ENCODE measurements at regions not wholly inside any gene's neighbourhood (a gene's known extent, or its start where the extent isn't known, plus 50 kb on each side); places are given as distances from the start of the nearest gene placed in this dataset.

DNA sequence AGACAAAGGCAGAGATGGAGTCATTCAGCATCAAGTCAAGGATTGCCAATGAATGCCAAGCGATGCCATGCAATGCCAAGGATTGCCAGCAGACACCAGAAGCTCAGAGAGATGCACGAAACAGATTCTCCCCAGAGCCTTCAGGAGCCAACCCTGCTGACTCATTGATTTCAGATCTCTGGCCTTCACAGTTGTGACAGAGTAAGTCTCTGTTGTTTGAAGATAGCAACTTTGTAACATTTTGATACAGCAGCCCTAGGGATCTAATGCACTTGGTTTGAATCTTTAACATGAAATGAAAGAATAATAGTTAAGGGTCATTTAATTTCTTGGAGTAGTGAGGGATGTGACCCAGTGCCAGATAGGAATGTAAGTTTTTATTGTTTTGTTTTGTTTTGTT lies 287.4 kb upstream of the RUNX1 start:
- H3K4me1 ChIP-seq (ENCODE audit: control insufficient read depth, insufficient read depth, low read length) = no peaks in the 10 kb centered on the region
- ChIA-PET POLR2A (no interaction called here), CTCF (interaction anchor here (0.8 kb wide), 1 partner anchor 42 kb away, joined by 4 read pairs; no protein-coding TSS in a partner anchor)
- H3K36me3 ChIP-seq (ENCODE audit: control insufficient read depth in 2 of 2, insufficient read depth in 1 of 2, low read length in 2 of 2) = no peaks in the 10 kb centered on the region
- TF ChIP-seq ZNF837 (tag by site-specific recombination; IDR thresholded peaks at IDR 0.05) (no peak), ZNF530 (tag by site-specific recombination; IDR thresholded peaks at IDR 0.05; ENCODE audit: low read depth) (no peak), MZF1 (tag by site-specific recombination; IDR thresholded peaks at IDR 0.05; ENCODE audit: borderline replicate concordance) (no peak), ZNF747 (tag by site-specific recombination; IDR thresholded peaks at IDR 0.05) (no peak), ZNF10 (tag by site-specific recombination; IDR thresholded peaks at IDR 0.05) (no peak), ZNF350 (tag by site-specific recombination; IDR thresholded peaks at IDR 0.05) (no peak), ZNF596 (tag by site-specific recombination; IDR thresholded peaks at IDR 0.05) (no peak)
- TF ChIP-seq, protein P1, sequence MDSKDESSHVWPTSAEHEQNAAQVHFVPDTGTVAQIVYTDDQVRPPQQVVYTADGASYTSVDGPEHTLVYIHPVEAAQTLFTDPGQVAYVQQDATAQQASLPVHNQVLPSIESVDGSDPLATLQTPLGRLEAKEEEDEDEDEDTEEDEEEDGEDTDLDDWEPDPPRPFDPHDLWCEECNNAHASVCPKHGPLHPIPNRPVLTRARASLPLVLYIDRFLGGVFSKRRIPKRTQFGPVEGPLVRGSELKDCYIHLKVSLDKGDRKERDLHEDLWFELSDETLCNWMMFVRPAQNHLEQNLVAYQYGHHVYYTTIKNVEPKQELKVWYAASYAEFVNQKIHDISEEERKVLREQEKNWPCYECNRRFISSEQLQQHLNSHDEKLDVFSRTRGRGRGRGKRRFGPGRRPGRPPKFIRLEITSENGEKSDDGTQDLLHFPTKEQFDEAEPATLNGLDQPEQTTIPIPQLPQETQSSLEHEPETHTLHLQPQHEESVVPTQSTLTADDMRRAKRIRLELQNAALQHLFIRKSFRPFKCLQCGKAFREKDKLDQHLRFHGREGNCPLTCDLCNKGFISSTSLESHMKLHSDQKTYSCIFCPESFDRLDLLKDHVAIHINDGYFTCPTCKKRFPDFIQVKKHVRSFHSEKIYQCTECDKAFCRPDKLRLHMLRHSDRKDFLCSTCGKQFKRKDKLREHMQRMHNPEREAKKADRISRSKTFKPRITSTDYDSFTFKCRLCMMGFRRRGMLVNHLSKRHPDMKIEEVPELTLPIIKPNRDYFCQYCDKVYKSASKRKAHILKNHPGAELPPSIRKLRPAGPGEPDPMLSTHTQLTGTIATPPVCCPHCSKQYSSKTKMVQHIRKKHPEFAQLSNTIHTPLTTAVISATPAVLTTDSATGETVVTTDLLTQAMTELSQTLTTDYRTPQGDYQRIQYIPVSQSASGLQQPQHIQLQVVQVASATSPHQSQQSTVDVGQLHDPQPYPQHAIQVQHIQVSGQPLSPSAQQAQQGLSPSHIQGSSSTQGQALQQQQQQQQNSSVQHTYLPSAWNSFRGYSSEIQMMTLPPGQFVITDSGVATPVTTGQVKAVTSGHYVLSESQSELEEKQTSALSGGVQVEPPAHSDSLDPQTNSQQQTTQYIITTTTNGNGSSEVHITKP (tag by site-specific recombination; IDR thresholded peaks at IDR 0.05) = no peak
- TF ChIP-seq, protein P2, sequence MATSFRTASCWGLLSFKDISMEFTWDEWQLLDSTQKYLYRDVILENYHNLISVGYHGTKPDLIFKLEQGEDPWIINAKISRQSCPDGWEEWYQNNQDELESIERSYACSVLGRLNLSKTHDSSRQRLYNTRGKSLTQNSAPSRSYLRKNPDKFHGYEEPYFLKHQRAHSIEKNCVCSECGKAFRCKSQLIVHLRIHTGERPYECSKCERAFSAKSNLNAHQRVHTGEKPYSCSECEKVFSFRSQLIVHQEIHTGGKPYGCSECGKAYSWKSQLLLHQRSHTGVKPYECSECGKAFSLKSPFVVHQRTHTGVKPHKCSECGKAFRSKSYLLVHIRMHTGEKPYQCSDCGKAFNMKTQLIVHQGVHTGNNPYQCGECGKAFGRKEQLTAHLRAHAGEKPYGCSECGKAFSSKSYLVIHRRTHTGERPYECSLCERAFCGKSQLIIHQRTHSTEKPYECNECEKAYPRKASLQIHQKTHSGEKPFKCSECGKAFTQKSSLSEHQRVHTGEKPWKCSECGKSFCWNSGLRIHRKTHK (tag by site-specific recombination; IDR thresholded peaks at IDR 0.05) = no peak
- TF ChIP-seq, protein P3, sequence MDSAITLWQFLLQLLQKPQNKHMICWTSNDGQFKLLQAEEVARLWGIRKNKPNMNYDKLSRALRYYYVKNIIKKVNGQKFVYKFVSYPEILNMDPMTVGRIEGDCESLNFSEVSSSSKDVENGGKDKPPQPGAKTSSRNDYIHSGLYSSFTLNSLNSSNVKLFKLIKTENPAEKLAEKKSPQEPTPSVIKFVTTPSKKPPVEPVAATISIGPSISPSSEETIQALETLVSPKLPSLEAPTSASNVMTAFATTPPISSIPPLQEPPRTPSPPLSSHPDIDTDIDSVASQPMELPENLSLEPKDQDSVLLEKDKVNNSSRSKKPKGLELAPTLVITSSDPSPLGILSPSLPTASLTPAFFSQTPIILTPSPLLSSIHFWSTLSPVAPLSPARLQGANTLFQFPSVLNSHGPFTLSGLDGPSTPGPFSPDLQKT (IDR thresholded peaks at IDR 0.05; ENCODE audit: borderline replicate concordance, low read depth, low read length) = no peak
- no peak overlapping the region for H3K27ac ChIP-seq (ENCODE audit: extremely low read depth, low read depth, low read length)
- H3K9me3 ChIP-seq (ENCODE audit: control insufficient read depth, insufficient read depth, low read depth, low read length) = no peaks in the 10 kb centered on the region
- H3K4me3 ChIP-seq (ENCODE audit: low read depth, low read length) = no peak overlapping the region

DNA sequence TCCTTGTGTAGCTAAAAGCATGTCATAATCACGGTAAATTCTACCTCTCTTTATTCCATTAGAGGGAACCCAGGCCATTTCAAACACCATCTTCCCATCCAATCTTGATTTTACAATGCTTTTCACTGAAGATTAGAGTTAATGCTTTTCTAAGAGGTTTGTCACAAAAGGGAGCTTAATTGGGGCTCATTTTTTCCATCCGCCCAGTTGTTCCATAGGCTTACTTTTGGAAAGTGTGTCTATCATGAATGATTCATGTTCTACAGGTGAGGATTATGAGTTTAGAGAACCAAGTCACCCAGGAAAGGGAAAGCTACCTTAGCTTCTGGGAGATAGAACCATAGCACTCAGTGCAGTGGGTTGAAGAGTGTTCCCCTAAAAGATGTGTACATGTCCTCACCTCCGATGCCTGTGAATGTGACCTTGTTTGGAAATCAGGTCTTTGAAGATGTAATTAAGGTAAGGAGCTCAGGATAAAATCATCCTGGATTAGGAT lies 286.9 kb upstream of the RUNX1 start:
- Histone ChIP-seq H3K27ac (ENCODE audit: extremely low read depth, low read depth, low read length) (no peak overlapping the region), H3K4me1 (ENCODE audit: control insufficient read depth, insufficient read depth, low read length) (no peaks in the 10 kb centered on the region), H3K4me3 (ENCODE audit: low read depth, low read length) (no peak overlapping the region), H3K9me3 (ENCODE audit: control insufficient read depth, insufficient read depth, low read depth, low read length) (no peaks in the 10 kb centered on the region), H3K36me3 (ENCODE audit: control insufficient read depth in 2 of 2, insufficient read depth in 1 of 2, low read length in 2 of 2) (no peaks in the 10 kb centered on the region)
- POLR2A ChIA-PET = no interaction called here
- CTCF ChIA-PET = no interaction called here
- TF ChIP-seq ZNF785 (tag by site-specific recombination; IDR thresholded peaks at IDR 0.05) (no peak), ZNF169 (tag by site-specific recombination; IDR thresholded peaks at IDR 0.05) (no peak), KLF8 (tag by site-specific recombination; IDR thresholded peaks at IDR 0.05) (no peak), PRDM1 (tag by site-specific recombination; IDR thresholded peaks at IDR 0.05) (no peak), ZNF510 (tag by site-specific recombination; IDR thresholded peaks at IDR 0.05; ENCODE audit: insufficient replicate concordance) (no peak), ZNF48 (tag by site-specific recombination; IDR thresholded peaks at IDR 0.05) (no peak)
- TF ChIP-seq, protein P4, sequence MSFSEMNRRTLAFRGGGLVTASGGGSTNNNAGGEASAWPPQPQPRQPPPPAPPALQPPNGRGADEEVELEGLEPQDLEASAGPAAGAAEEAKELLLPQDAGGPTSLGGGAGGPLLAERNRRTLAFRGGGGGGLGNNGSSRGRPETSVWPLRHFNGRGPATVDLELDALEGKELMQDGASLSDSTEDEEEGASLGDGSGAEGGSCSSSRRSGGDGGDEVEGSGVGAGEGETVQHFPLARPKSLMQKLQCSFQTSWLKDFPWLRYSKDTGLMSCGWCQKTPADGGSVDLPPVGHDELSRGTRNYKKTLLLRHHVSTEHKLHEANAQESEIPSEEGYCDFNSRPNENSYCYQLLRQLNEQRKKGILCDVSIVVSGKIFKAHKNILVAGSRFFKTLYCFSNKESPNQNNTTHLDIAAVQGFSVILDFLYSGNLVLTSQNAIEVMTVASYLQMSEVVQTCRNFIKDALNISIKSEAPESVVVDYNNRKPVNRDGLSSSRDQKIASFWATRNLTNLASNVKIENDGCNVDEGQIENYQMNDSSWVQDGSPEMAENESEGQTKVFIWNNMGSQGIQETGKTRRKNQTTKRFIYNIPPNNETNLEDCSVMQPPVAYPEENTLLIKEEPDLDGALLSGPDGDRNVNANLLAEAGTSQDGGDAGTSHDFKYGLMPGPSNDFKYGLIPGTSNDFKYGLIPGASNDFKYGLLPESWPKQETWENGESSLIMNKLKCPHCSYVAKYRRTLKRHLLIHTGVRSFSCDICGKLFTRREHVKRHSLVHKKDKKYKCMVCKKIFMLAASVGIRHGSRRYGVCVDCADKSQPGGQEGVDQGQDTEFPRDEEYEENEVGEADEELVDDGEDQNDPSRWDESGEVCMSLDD (tag by site-specific recombination; IDR thresholded peaks at IDR 0.05) = no peak
- TF ChIP-seq, protein P3 (IDR thresholded peaks at IDR 0.05; ENCODE audit: borderline replicate concordance, low read depth, low read length) = no peak
- TF ChIP-seq, protein P5, sequence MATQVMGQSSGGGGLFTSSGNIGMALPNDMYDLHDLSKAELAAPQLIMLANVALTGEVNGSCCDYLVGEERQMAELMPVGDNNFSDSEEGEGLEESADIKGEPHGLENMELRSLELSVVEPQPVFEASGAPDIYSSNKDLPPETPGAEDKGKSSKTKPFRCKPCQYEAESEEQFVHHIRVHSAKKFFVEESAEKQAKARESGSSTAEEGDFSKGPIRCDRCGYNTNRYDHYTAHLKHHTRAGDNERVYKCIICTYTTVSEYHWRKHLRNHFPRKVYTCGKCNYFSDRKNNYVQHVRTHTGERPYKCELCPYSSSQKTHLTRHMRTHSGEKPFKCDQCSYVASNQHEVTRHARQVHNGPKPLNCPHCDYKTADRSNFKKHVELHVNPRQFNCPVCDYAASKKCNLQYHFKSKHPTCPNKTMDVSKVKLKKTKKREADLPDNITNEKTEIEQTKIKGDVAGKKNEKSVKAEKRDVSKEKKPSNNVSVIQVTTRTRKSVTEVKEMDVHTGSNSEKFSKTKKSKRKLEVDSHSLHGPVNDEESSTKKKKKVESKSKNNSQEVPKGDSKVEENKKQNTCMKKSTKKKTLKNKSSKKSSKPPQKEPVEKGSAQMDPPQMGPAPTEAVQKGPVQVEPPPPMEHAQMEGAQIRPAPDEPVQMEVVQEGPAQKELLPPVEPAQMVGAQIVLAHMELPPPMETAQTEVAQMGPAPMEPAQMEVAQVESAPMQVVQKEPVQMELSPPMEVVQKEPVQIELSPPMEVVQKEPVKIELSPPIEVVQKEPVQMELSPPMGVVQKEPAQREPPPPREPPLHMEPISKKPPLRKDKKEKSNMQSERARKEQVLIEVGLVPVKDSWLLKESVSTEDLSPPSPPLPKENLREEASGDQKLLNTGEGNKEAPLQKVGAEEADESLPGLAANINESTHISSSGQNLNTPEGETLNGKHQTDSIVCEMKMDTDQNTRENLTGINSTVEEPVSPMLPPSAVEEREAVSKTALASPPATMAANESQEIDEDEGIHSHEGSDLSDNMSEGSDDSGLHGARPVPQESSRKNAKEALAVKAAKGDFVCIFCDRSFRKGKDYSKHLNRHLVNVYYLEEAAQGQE (tag by site-specific recombination; IDR thresholded peaks at IDR 0.05) = no peak
- TF ChIP-seq, protein P6, sequence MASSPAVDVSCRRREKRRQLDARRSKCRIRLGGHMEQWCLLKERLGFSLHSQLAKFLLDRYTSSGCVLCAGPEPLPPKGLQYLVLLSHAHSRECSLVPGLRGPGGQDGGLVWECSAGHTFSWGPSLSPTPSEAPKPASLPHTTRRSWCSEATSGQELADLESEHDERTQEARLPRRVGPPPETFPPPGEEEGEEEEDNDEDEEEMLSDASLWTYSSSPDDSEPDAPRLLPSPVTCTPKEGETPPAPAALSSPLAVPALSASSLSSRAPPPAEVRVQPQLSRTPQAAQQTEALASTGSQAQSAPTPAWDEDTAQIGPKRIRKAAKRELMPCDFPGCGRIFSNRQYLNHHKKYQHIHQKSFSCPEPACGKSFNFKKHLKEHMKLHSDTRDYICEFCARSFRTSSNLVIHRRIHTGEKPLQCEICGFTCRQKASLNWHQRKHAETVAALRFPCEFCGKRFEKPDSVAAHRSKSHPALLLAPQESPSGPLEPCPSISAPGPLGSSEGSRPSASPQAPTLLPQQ (tag by site-specific recombination; IDR thresholded peaks at IDR 0.05) = no peak

Data from HEK293 (cell line).